GM18951 (cell line): ENCODE measurements at regions not wholly inside any gene's neighbourhood (a gene's known extent, or its start where the extent isn't known, plus 50 kb on each side); places are given as distances from the start of the nearest gene placed in this dataset.
"Not testable (repeated sequence)": the region's sequence is repeated elsewhere in the genome, so short reads cannot be mapped to it uniquely, and the experiment has no call there.

Experiments
- POLR2A ChIP-seq: IDR thresholded peaks from 4 replicates; pipeline ENCODE4 v1.6.1; 2011; ENCODE audit warnings: mild to moderate bottlenecking; ENCODE audit not compliant: insufficient read length, insufficient read depth; ENCODE audit errors: extremely low read depth
- in situ Hi-C: fragments of 300-500 bp; cut with MboI; formaldehyde crosslinking; loops from one replicate; pipeline ENCODE4 v1.12.0; 2022; ENCODE audit warnings: low sequenced_read_pairs, mixed read lengths, inconsistent platforms; ENCODE audit not compliant: unreplicated experiment

GRCh38 chr9:1171546-1171945 lies 121.4 kb downstream of the DMRT2 start:
- no peak for TF ChIP-seq POLR2A
- in situ Hi-C loops, result no loop called here

DNA sequence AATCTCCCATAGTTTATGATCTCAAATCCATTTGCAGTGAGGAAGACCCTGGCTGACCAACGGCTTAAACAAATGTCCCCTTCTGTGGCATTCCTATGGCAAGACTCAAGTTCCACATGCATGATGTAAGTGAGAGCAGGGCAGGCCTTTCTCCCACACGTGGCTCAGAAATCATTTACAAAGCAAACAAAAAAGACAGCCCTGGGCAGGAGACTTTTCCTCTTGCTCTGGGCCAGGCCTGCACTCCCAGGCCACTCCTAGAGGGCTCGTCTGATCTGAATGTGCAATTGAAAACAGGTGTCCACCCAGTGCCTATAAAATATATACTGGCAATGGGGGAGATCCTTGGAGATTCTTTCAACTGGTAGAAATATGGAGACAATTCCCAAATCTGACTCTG lies 123.1 kb downstream of the DMRT2 start:
- no peak for TF ChIP-seq POLR2A

DNA sequence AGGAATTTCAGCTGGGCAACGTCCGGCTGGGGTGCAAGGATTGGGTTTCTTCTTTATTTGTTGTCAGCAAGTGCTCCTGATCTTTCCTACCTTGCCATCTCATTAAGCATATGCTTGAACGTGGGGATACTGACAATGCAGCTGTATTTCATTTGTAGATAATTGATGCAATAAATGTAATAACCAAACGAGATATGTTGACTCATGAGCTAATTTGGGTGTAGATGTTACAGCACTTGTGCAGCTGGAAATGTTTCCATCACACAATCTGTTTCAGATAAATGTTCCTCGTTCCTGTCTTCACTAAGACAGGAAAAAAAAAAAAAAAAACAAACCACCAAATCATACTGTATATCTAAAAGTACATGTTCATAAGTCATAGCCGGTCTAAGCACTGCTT lies 123.8 kb downstream of the DMRT2 start:
- TF ChIP-seq POLR2A, result no peak
- in situ Hi-C loops, result no loop called here

More for the DNA sequence above, 123.1 kb downstream of the DMRT2 start:
- in situ Hi-C loops, result no loop called here

DNA sequence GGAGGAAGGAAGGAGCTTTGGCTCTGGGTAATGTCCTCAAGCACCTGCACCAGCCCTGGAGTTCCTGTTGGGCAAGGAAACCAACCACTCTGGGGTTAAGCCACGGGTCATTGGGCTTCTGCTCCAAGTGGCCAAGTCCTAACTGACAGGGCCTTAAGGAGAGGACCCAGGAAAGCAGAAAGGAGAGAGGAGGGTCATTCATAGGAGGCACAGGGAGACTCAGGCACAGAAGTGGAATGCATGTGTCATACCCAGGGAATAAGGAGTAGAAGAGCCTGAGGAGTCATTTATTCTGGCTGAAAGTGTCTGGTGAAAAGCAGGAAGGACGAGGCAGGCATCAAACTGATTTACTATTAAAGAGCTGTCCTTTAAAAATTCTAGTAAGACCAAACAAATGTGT lies 129.2 kb downstream of the DMRT2 start:
- in situ Hi-C loops, result no loop called here
- TF ChIP-seq POLR2A, result no peak

DNA sequence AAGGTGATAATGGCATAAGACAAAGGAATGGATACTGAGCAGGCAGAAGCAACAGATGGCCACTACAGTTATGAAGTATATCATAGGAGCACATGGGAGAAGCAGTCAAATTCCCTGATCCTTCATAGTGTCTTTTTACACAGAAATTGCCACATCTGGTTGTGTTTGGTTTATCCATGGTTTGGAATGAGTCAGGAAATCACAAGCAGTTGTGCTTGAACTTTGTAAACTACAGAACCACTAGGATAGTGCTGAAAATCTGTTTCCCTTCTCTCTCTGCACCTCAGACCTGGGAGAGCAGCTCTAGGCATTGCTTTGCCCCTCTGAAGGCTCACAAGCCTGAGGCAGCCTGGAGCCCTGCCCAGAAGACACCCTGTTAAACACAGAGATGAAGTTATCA lies 134.0 kb downstream of the DMRT2 start:
- no peak for TF ChIP-seq POLR2A
- in situ Hi-C loops, result no loop called here

GRCh38 chr9:1187137-1187536 lies 137.0 kb downstream of the DMRT2 start:
- in situ Hi-C loops, result not testable (repeated sequence)

DNA sequence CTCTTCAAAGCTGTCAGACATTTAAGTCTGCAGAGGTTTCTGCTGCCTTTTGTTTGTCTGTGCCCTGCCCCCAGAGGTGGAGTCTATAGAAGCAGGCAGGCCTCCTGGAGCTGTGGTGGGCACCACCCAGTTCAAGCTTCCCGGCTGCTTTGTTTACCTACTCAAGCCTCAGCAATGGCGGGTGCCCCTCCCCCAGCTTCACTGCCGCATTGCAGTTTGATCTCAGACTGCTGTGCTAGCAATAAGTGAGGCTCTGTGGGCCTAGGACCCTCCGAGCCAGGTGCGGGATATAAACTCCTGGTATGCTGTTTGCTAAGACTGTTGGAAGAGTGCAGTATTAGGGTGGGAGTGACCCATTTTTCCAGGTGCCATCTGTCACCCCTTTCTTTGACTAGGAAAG lies 145.5 kb downstream of the DMRT2 start:
- in situ Hi-C loops, result not testable (repeated sequence)

DNA sequence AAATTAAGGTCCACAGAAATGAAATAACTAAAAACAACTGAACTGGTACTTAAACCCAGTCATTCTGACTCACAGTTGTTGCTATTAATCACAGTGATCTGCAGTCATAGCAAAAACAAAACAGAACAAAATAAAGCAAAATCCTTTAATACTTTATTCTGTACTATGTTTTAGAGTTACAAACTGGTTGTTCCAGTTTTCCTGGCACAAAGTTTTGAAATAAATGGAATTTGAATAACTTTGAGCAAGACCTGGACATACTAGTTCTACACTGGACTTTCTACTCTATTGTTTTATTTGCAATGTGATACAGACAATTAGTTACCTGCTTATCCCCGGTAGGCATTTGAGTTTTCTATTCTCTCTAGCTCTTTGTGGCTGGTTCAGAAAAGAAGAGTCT lies 147.9 kb downstream of the DMRT2 start:
- in situ Hi-C loops, result no loop called here

DNA sequence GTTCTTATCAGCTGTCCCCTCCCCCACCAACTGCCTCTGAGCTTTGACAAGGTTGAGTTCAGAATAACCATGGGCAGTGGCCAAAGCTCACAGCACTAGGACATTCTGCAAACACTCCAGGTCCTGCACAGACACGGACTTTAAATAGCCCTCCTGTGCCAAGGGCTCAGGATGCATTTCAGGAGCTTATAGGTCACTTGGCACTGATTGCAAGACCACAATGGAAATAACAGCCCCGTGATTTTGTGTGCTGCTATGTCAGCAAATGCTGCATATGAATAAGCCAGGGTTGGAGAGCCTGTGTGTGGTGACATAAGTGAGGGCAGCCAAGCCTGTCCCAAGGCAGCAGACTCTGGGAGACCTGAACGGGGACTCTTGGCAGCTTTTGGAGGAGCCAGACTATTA lies 150.7 kb downstream of the DMRT2 start:
- no peak for TF ChIP-seq POLR2A
- in situ Hi-C loops, result no loop called here

More for the DNA sequence above, 147.9 kb downstream of the DMRT2 start:
- TF ChIP-seq POLR2A, result no peak

DNA sequence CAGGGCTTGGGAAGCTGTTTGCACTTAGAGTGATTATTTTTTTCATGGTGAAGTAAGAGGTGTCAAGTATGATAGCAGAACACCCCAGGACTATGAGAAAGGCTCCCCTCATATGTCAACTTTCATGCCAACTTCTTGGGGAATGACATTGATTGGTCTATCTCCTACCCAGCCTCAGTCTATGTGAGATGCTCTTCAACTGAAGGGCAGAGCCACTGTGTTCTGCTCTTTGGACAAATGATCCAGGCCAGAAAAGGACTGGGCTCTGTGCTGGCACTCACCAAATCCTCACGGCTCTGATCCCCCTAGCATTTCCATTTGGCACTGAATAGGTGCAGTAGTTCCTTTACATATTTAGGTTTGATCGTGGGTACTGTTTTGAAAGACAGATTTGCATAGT lies 151.1 kb downstream of the DMRT2 start:
- in situ Hi-C loops, result no loop called here

GRCh38 chr9:1201901-1202300 lies 151.7 kb downstream of the DMRT2 start:
- in situ Hi-C loops, result no loop called here
- no peak for TF ChIP-seq POLR2A

More for the DNA sequence above, 151.1 kb downstream of the DMRT2 start:
- TF ChIP-seq POLR2A, result no peak

- TF ChIP-seq POLR2A, result no peak
- in situ Hi-C loops, result no loop called here
Measured at GRCh38 chr9:1202512-1203280, 152.5 kb downstream of the DMRT2 start.

GRCh38 chr9:1207686-1208085 lies 157.5 kb downstream of the DMRT2 start:
- in situ Hi-C loops, result no loop called here
- no peak for TF ChIP-seq POLR2A

GRCh38 chr9:1208157-1208556 lies 158.0 kb downstream of the DMRT2 start:
- TF ChIP-seq POLR2A, result no peak
- in situ Hi-C loops, result no loop called here

- no peak for TF ChIP-seq POLR2A
- in situ Hi-C loops, result no loop called here
Measured at GRCh38 chr9:1210954-1211353, 160.8 kb downstream of the DMRT2 start.
